ENCODE measurements at regions not wholly inside any gene's neighbourhood (a gene's known extent, or its start where the extent isn't known, plus 50 kb on each side); places are given as distances from the start of the nearest gene placed in this dataset.

DNA sequence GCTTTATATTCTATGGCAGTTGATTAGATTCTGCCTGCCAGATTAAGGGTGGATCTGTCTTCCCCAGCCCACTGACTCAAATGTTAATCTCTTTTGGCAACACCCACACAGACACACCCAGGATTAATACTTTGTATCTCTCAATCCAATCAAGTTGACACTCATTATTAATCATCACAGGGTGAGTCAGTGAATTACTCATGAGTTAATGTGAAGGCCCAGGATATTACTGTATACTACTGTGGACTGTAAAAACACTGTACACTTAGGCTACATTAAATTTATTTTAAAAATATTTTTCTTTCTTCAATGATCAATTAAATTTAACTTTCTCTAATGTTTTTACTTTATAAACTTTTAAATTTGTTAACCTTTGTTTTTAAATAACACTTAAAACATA is 87.7 kb downstream of the NAP1L3 start:
- TF ChIP-seq EZH2 (optimal IDR thresholded peaks at IDR 0.05; ENCODE audit: low read depth, low read length) = no peak
- TF ChIP-seq, protein P1, sequence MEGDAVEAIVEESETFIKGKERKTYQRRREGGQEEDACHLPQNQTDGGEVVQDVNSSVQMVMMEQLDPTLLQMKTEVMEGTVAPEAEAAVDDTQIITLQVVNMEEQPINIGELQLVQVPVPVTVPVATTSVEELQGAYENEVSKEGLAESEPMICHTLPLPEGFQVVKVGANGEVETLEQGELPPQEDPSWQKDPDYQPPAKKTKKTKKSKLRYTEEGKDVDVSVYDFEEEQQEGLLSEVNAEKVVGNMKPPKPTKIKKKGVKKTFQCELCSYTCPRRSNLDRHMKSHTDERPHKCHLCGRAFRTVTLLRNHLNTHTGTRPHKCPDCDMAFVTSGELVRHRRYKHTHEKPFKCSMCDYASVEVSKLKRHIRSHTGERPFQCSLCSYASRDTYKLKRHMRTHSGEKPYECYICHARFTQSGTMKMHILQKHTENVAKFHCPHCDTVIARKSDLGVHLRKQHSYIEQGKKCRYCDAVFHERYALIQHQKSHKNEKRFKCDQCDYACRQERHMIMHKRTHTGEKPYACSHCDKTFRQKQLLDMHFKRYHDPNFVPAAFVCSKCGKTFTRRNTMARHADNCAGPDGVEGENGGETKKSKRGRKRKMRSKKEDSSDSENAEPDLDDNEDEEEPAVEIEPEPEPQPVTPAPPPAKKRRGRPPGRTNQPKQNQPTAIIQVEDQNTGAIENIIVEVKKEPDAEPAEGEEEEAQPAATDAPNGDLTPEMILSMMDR (IDR thresholded peaks at IDR 0.05; ENCODE audit: low read length) = no peak
